ENCODE measurements at regions not wholly inside any gene's neighbourhood (a gene's known extent, or its start where the extent isn't known, plus 50 kb on each side); places are given as distances from the start of the nearest gene placed in this dataset.

DNA sequence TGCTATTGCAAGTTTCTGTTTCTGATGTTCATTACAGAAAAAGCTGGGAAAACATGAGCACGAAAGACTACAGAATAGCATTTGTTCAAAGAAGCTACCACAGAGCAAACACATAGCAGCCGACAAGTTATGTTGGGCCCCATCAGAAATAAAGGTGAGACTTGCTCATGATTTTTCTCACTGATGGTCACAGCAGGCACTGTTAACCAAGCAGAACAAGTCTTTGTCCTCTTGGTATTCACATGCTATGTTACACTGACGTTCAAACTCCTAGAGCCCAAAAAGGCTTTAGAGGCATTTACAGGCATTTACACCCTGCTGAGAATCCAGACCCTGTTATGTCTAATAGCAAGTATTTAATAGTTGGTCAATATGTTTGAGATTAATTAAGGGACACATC lies 235.0 kb upstream of the HNMT start:
- no peak for DNase-seq

GRCh38 chr2:137737559-137737958 lies 226.7 kb upstream of the HNMT start:
- no peak for DNase-seq

DNA sequence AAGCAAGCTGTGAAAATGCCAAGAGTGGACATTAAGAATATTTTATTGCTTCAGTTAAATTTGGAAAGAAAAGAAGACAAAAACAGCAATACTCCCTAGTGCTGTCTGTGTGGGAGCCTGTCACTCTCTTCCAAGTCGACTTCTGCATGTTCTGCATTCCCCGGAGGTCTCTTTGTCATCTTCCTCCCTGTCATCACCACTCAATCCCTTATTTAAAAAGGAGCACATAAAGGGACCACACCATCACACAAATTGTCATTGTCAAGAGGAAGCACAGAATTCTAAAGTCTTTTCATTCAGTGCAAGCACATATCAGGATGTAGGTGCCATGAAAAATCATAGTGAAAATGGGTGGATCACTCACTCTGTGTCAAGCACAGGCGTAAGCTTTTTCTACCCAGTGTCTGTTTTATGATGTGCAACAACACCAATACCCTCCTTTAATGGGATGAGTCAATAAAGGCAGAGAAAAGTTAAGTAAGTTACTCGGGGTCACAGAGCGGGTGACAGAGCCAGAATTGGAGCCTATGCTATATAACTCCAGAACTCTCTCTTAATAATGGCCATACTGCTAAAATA lies 222.4 kb upstream of the HNMT start:
- no peak for DNase-seq

GRCh38 chr2:137747509-137747908 lies 216.8 kb upstream of the HNMT start:
- DNase-seq, result no peak

DNA sequence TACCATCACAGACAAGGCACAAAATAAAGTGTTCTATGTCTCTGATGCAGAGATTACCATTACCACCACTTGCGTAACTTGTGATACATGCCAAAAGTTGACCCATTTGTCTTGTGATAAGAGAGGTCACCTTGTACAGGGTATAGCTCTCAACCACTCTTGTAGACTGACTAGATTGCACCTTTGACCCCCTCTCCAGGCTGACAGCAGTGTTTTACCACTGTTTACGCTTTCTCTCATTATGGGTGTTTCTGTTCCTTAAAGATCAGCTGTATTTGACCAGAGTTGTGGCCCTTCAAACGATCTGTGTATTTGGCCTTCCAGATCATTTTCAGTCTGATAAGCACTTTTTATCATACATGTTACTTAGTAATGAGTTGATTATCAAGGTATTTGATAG lies 215.7 kb upstream of the HNMT start:
- DNase-seq, result no peak

- DNase-seq, result no peak
Observed at GRCh38 chr2:137764646-137765045, 199.6 kb upstream of the HNMT start.

DNA sequence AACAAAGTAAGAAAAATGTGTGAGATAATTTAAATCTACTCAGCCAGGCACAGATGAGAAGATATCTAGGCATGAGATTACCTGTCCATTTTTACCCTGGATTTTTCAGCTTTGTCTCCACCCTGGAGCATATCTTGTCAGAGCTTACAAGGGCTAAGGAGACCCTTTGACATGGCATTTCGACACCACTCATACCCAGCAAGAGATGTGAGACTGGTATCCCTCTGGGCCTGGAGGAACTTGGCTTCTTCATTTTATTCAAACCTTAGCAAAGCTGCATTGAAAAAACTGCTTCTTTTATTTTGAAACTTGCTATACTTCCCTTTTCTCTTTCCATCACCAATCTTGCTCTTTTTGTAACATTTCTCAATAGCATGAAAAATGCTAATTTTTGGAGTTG lies 194.9 kb upstream of the HNMT start:
- no peak for DNase-seq

- DNase-seq, result no peak
Observed at GRCh38 chr2:137770166-137770565, 194.1 kb upstream of the HNMT start.

- no peak for DNase-seq
Observed at GRCh38 chr2:137771064-137771463, 193.2 kb upstream of the HNMT start.

GRCh38 chr2:137772451-137772850 lies 191.8 kb upstream of the HNMT start:
- DNase-seq, result no peak

DNA sequence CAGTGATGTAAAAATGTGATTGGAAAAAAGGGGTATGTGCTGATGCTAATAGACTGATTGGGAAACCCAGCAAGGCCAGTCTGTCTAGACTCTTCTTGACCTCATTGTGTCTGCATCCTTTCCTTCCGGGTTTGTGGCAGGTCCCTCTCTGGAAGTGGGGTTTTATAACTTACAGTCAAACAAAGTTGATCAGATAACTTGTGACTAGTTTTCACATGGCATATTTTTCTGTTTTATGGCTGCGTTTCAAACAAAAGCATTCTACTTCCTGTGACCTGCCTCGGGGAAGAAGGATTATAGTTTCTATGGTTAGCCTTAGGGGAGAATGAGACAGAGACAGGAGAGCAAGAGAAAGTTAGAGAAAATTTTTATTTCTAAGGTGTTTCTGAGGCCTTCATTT lies 188.7 kb upstream of the HNMT start:
- no peak for DNase-seq

GRCh38 chr2:137776697-137777096 lies 187.6 kb upstream of the HNMT start:
- no peak for DNase-seq

GRCh38 chr2:137797641-137798040 lies 166.6 kb upstream of the HNMT start:
- no peak for DNase-seq

- no peak for DNase-seq
Observed at GRCh38 chr2:137799600-137799999, 164.7 kb upstream of the HNMT start.

DNA sequence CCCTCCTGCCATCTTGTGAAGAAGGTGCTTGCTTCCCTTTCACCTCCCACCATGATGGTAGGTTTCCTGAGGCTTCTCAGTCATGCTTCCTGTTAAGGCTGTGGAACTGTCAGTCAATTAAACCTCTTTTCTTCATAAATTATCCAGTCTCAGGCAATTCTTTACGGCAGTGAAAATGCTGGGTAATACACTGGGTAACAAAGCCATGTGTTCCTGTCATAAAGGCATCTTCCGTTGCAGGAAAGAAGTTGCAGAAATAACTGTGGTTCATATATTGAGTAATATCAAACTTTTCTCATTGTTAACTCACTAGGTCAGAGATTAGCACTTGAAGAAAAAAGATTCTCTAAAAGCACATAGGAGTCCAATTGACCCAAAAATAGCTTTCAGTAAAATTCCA lies 163.9 kb upstream of the HNMT start:
- DNase-seq, result no peak

GRCh38 chr2:137801228-137801627 lies 163.0 kb upstream of the HNMT start:
- no peak for DNase-seq

GRCh38 chr2:137802038-137802437 lies 162.2 kb upstream of the HNMT start:
- DNase-seq, result no peak

DNA sequence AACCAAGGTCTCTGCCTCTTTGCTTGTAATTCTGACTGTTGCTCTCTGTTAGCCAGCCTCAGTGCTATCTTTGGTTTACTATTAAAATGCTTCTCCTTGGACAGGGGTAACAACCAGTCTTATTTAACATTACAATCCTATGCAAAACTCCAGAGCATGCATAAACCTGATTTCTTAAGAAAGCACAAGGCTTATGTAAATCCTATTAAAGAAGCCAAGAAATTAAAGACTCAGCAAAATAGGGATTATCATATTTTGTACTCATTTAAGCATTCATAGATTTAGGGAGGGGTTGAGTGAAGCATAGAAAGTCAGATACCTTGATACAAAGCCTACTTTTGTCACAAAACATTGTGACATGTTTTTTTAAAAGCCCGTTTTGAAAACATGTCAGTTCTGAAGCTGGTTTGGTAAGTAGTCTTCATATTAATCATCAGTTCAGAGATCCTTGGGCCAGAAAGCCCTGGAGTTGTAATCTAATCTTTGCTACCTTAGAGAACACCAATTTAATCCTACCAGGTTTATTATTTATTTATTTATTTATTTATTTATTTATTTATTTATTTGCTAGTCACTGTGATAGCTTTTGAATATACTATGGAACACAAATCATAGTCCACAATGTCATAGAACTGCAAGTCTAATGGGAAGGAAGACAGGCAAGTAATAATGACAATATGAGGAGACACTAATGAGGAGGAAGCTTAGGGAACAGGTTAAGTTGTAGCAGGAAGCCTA lies 158.0 kb upstream of the HNMT start:
- DNase-seq, result no peak

- no peak for DNase-seq
Observed at GRCh38 chr2:137809252-137809651, 155.0 kb upstream of the HNMT start.

DNA sequence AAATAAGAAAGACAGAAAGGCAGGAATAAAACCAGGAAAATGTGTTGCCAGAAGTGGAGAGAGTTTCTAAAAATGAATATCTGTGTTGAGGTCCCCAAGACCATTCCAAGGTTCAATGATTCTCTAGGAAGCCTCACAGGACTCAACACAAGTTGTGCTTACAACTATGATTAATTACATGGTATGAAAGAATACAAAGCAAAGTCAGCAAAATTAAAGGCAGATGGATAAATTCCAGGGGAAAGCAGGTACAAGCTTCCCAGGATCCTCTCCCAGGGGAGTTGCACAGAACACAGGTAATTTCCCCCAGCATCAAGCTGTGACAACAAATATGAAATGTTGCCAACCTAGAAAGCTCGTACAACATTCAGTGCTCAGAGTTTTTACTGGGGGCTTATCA lies 154.4 kb upstream of the HNMT start:
- no peak for DNase-seq

- DNase-seq, result no peak
Observed at GRCh38 chr2:137812517-137812916, 151.8 kb upstream of the HNMT start.

- DNase-seq, result no peak
Observed at GRCh38 chr2:137813176-137813575, 151.1 kb upstream of the HNMT start.

GRCh38 chr2:137817058-137817457 lies 147.2 kb upstream of the HNMT start:
- no peak for DNase-seq

GRCh38 chr2:137823196-137823595 lies 141.1 kb upstream of the HNMT start:
- no peak for DNase-seq

GRCh38 chr2:137824501-137824900 lies 139.8 kb upstream of the HNMT start:
- DNase-seq, result no peak

All from CD4-positive, alpha-beta T cell treated with Interleukin-15 for 1 hour (primary cell).